DMS153 treated with DMSO at 0.1 percent for 48 hours (cell line): ENCODE measurements at regions not wholly inside any gene's neighbourhood (a gene's known extent, or its start where the extent isn't known, plus 50 kb on each side); places are given as distances from the start of the nearest gene placed in this dataset.

ENCODE experiments used
- DNase-seq: peaks from one replicate; lab custom pipeline; 2025; ENCODE audit not compliant: unreplicated experiment; lab: John Stamatoyannopoulos, UW

DNA sequence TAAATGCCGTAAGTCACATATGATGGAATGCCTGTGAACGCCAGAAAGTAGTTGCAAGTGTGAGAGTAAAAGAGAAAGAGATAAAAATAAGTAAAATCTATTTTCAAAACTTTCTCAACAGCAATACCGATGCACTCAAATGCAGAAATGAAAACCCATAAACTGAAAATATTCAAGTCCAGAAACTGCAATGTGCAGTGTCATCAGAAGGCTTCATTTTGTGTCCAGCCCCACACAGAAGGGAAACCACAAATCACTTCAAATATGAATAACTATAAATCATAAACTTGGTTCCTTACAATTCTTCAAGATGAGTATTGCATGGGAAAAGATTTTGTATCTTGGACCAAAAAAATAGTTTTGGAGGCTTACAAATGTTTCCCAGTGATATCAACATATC lies 375.2 kb upstream of the ANO5 start:
- no peak for DNase-seq

DNA sequence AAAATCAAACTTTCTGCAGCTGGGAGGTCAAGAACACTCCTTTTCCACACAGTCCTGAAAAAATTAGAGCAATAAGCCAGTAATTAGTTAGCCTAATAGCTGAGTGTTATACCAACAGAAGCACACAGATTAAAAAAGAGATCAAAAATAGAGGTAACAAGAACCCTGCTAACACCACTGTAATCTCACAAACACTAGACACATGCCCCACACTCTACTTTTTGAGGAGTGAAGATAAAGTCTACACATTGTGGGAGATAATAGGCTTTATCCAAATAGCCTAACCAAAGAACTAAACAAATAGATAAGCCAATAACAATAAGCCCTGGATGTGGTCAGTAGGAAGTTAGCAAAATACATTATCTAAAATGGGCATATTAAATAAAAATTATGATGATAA lies 372.7 kb upstream of the ANO5 start:
- DNase-seq = no peak

DNA sequence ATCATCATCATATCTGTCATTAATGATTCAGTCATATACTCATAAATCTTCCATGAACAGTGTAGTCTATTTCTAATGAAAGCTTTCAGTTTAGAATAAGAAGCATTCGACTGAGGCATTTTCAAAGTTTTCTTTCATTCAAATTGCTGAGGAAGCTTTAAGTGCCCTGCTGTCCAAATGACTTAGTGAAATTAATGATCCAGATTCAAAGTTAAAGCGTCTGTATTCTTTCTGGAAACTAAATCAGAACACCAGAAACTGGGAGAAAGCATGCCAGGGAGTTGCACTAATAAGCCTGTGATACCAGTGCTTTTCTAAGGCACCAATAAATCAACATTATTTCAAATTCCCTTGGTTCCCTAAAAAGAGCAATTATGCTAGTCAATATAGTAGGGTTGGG lies 367.8 kb upstream of the ANO5 start:
- no peak for DNase-seq

DNA sequence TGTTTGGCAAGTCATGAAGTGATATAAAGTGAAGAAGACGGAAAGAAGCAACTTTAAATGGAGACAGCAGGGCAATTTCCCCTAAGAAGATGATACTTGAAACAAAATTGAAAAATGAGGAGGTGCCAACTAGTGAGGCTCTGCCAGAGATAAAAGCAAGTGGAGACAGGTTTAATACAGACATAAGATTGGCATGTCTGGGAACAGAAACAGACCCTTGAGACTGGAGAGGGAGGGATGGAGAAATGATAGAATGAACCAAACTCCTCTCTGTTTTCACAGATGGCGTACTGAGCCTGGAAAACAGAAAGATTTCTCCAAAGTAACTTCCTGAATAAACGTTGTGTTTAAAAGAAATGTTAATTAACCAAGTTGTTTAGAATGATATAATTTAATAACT lies 354.5 kb upstream of the ANO5 start:
- DNase-seq = no peak

GRCh38 chr11:21839796-21840195 lies 353.1 kb upstream of the ANO5 start:
- DNase-seq = no peak

GRCh38 chr11:21861314-21861713 lies 331.6 kb upstream of the ANO5 start:
- DNase-seq = no peak

DNA sequence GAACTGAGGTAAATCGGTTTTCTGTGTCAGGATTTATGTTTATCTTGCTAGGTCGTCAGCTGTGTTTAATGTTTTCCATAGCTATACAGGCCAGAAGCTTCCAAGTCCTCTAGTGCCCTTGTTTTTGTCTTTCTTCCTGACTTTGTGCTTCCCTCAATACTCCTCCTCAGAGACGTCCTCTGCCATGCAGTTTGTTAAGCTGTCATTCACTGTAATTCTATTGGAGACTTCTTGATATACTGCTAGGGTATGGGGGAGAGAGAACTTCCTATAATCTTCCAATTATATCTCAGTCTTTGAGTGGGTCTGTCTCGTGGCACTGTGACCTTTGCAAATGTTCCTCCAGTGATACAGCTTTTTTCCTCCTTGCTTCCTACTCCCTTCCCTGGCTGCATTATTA lies 327.3 kb upstream of the ANO5 start:
- no peak for DNase-seq

- no peak for DNase-seq
Measured at GRCh38 chr11:21866781-21867180, 326.1 kb upstream of the ANO5 start.

GRCh38 chr11:21877151-21877550 lies 315.7 kb upstream of the ANO5 start:
- DNase-seq = no peak

DNA sequence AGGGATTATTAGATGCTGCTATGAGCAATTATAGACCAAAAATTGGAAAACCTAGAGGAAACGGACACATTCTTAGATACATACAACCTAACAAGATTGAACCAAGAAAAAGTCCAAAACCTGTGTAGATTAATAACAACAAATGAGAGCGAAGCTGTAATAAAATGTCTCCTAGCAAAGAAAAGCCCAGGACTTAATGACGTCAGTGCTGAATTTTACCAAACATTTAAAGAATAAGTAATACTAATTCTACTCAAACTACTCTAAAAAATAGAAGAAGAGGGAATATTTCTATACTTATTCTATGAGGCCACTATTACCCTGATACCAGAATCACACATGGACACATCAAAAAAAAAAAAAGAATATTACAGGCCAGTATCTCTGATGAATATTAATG lies 309.5 kb upstream of the ANO5 start:
- no peak for DNase-seq

GRCh38 chr11:21888814-21889213 lies 304.1 kb upstream of the ANO5 start:
- DNase-seq = no peak

GRCh38 chr11:21892736-21893564 lies 299.9 kb upstream of the ANO5 start:
- no peak for DNase-seq

DNA sequence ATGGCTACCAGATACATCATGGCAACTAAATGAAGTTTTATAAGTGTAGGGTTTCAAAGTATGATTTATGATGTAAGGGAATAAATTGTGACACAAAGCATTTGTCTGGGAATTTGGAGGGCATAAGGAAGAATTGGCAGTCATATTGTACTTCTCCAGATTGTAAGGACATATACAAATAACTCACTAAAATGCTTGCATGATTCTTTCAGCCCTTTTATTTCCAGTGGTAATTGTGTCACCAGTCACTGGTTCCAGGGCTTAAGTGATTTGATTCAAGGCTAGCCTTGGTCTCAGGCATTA lies 299.4 kb upstream of the ANO5 start:
- no peak for DNase-seq

- no peak for DNase-seq
Measured at GRCh38 chr11:21894492-21894891, 298.4 kb upstream of the ANO5 start.

GRCh38 chr11:21895686-21896085 lies 297.2 kb upstream of the ANO5 start:
- DNase-seq = no peak

- no peak for DNase-seq
Measured at GRCh38 chr11:21896216-21896615, 296.7 kb upstream of the ANO5 start.

DNA sequence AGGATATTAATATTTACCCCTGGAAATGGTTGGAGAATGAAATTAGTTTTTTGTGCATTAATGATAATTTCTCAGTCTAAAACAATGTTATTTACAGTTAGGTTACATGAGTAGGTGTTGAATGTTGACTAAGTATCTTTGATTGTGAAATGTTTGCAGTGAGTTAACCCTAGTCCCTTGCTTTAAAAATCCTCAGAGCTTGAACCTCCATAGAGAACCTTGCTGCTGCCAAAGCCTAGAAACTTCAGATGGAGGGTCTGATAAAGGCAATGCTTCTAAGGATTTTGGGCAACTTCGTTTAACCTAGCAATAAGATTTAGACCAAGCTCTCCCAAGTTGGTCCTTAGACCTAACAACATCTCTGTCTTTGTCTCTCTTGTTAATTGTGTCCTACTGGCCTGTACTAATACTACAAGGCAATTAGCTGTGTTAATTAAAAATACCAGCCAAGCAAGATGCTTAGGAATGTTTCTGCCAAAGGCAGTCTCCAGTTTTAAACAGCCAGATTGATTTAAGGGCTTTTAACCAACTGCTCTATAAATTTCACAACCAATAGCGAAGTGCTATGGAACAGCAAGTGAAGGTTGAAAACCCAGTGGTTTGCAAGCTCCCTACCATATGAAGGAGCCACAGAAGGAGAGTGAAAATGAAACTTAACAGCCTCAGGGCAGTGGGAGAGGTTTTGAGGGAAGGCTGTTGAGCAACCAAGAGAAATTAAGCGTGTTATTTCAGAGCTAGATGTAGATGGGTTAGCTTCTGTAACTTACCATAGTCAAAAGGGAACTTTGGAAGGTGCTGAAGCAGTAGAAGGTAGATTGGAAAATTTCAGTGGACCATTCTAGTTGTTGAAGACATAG lies 295.9 kb upstream of the ANO5 start:
- DNase-seq = no peak

GRCh38 chr11:21897752-21898151 lies 295.1 kb upstream of the ANO5 start:
- no peak for DNase-seq

- no peak for DNase-seq
Measured at GRCh38 chr11:21908211-21908610, 284.7 kb upstream of the ANO5 start.

GRCh38 chr11:21909145-21909544 lies 283.7 kb upstream of the ANO5 start:
- peak; percentile 13 for DNase-seq

- DNase-seq = no peak
Measured at GRCh38 chr11:21911061-21911460, 281.8 kb upstream of the ANO5 start.

- no peak for DNase-seq
Measured at GRCh38 chr11:21912285-21912684, 280.6 kb upstream of the ANO5 start.

DNA sequence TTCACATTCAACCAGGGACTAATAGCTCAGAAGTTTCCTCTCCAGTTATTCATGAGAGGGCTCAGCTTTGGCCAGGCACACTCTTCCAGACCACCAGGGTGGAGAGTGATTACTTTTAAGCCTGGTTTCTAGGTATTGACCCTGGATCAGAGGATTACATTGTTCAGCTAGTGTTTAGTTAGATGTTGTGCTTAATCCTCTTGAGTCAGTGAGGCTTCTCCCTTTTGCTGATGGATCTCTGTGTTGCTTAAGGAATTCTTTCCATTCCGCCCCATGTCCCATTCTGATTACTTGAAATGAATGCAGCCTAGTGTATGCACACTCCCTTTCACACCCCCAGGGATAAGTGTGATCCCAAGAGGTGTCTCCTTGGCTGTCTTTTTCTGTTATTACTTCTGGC lies 271.7 kb upstream of the ANO5 start:
- DNase-seq = no peak
